HuH-7.5 (cell line): ENCODE measurements at regions not wholly inside any gene's neighbourhood (a gene's known extent, or its start where the extent isn't known, plus 50 kb on each side); places are given as distances from the start of the nearest gene placed in this dataset.

ENCODE experiments used
- DNase-seq: peaks from one replicate; pipeline ENCODE4 v3.0.0; 2011; ENCODE audit warnings: low spot score

- DNase-seq = no peak
Measured at GRCh38 chr1:81432654-81433109, 368.1 kb upstream of the ADGRL2 start.

DNA sequence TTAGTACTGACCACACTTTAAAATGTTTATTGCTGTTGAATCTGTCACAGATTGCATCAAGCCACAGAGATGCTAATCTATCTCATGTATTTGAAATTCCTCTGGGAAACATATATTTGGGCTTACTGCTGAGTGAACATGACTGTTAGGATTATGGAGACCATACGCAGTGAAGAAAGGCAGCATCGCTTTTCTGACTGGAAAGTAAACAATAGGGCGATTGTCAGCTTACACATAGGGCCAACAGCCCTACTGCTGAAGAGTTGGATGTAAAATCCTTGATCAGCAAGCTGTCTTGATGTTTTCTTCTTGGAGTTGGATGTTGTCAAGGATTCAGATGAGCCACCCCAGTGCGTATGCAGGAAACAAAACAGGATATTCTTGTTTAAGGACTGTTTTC, 368.7 kb upstream of the ADGRL2 start:
- DNase-seq = no peak

DNA sequence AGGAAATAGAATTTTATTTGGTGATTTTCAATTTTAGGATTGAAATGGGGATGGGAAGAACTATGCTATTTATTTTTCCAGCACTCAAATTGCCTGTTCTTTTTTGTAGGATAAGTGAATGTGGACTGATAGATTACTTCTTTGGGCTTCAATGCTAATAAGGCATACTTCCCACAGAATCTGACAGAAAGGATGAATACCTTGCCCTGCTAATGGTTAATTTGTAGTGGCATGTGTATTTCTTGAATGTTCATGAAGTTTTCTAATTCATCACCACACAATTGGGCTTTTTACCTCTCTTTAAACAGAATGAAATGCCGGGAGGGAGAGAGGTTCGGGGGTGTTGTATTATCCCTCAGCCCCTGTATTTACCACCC, 369.1 kb upstream of the ADGRL2 start:
- DNase-seq = no peak

GRCh38 chr1:81430955-81431623, 369.6 kb upstream of the ADGRL2 start:
- DNase-seq = no peak

- DNase-seq = no peak
Measured at GRCh38 chr1:81430236-81430938, 370.3 kb upstream of the ADGRL2 start.

DNA sequence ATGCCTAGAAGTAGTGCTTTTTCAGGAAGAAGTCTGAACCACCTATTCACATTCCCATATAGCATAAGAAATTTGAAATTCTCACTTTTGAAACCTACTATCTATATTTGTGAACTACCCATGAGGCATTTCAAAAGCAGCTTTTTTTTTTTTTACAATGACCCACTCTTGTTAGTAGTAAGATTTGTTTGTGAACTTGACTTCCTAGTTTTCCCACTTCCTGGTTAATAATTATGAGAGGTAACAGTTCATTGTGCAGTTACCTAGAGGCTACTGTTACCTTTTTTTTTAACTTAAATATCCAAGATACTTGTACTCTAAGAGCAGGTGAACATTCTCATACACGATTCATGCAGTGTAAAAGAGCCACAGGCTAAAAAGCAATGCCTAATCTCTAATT, 371.7 kb upstream of the ADGRL2 start:
- no peak for DNase-seq

GRCh38 chr1:81424816-81425215, 375.9 kb upstream of the ADGRL2 start:
- no peak for DNase-seq

DNA sequence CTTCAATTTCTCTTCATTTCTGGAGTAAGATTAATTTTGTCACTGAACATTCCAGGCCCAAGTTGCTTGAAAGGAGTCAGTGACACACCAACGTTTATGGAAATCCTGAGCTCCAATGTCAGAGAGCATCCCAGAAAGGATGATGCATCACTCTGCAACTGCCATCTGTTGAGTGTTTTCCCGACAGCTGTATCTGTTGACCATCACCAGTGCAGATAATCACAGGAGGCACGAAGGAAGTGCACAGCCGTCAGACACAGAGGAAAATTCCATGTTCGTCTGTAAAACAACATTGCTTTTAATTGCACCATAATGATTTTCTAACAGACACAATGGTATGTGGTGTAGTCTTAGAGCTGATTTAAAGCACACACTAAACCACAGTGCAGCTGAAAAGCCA, 376.7 kb upstream of the ADGRL2 start:
- no peak for DNase-seq

DNA sequence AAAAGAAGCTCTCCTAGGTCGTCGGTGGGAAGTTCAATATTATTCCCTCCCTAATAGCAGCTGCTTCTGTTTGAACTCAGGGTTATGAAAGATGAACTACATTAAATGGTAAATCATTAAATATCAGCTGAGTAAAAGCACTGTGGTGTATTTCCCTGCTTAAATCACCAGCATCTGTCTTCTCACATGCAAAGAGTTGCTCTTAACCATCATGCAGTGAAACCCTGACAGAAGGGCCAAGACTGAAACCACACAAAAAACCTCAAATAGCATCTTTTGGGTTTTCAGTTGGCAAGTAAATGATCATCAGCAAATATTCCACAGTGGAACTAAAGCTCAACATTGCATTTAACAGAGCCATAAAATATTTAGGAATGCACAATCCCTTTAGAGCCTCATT, 380.0 kb upstream of the ADGRL2 start:
- no peak for DNase-seq

DNA sequence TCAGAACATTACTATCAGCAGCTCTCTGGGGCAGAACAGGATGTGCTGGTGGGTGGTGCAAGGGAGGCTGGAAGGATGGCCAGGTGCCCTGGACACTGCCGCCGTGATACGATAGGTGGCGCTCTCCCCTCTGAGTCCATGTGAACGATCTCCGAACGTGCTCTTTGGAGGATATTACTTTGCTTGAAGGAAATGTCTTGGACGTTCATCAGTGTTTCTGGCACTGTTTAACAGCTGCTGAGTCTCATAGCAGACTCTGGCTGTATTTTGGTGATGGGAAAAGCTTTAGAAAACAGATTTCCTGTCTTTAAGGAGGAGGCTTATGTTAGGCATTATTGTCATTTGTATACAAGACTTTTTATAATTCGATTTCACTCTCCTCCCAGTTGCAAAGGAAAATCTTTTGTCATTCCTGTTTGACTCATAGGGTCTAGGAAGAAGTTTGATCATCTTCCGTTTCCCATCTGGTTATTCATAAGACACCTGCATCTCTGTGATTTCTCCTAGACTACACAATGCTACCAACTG, 386.2 kb upstream of the ADGRL2 start:
- DNase-seq = peak; percentile 34

DNA sequence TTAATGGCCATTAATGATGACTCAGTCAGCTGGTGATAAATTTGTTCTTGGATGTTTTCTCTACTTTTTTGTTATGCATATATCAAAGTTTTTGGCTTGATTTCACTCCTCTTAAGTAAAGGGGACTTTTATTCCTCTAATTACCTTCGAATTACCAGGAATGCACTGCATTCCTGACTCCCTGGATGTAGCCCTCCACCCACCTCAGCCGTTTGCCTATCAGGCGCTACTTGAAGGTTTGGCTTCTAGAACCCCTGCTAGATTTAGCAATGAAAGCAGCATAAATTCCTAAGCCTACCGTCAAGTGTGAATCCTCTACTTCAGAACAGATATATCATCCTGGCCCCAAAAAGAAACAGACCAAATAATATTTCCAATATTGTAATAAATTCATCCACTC, 387.8 kb upstream of the ADGRL2 start:
- DNase-seq = no peak

- no peak for DNase-seq
Measured at GRCh38 chr1:81410941-81411340, 389.8 kb upstream of the ADGRL2 start.

GRCh38 chr1:81410351-81410750, 390.4 kb upstream of the ADGRL2 start:
- DNase-seq = no peak

GRCh38 chr1:81409780-81410274, 390.9 kb upstream of the ADGRL2 start:
- no peak for DNase-seq

GRCh38 chr1:81409262-81409661, 391.5 kb upstream of the ADGRL2 start:
- DNase-seq = no peak

- no peak for DNase-seq
Measured at GRCh38 chr1:81408419-81408818, 392.3 kb upstream of the ADGRL2 start.

GRCh38 chr1:81407000-81407821, 393.5 kb upstream of the ADGRL2 start:
- DNase-seq = no peak

DNA sequence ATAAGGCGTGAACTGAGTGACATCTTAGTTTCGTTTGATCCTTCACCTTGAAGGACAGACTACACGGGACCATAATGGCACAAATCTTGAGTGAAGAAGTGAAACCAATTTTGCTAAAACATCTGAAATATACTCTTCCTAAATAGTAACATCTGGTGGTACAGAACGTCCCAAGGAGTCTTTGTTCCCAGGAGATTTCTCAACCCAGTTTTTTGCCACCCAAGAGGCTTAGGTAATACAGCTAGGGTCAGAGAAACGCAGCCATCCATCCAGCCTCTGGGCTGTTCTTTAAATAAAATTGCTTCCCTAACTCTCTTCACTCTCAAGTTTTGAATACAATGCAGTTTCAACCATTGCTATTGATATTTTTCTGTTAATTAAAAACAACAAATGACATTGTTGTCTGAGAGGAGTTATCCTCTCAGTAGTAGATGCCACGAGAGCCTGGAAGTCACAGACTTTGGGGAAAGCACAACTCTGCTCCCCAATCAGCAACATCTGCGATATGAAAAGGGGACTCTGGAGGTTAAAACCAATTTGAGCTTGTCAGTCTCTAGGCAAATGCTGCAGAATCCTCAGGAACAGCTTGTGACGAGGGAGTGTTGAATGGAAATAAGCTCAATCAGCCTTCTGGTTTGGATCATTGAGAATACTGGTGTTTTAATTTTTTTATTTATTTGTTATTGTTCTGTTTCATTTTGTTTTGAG, 394.3 kb upstream of the ADGRL2 start:
- DNase-seq = no peak

DNA sequence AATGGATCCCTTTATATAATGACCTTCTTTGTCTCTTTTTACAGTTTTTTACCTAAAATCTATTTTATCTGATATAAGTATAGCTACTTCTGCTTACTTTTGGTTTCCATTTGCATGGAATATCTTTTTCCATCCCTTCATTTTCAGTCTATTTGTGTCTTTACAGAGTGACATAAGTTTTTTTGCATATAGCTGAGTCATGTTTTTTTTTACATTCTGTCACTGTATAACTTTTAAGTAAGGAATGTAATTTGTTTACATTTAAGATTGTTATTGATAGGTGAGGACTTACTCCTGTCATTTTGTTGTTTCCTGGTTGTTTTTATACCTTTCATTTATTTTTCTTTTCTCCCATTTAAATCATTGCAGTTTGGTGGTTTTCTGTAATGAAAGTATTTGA, 402.7 kb upstream of the ADGRL2 start:
- no peak for DNase-seq

GRCh38 chr1:81392526-81393226, 408.1 kb upstream of the ADGRL2 start:
- DNase-seq = no peak

DNA sequence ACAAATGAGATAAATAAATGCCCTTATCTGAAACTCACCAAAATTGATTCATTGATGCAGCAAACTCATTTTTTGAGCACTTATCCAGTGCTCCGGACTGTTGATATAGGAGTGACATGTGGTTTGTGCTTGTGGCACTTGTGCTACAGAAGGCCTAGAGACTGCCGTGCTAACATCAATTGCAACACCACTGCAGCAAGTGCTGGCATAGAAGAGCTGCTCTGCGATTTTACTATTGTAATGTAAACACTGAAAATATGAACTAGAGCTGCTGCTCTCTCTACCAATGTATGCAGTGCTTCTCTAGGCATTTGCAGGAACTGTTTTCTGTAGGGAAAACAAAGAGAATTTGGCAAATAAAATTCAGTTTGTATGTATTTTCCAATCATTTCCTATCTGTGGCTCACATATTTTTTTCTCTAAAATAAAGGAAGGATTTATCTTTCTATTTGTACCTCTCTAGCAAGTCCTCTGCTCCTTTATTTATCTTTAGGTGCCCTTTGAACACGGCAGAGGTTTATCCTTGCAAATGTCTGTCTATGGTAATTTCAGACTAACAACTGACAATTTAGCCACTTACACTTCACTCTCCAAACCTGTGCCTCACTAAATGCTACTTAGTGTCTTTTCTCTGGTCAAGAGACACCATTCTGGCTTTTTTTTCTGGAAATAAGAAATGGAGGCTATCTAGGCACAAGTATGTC, 409.5 kb upstream of the ADGRL2 start:
- DNase-seq = peak; percentile 8
